ENCODE measurements at regions not wholly inside any gene's neighbourhood (a gene's known extent, or its start where the extent isn't known, plus 50 kb on each side); places are given as distances from the start of the nearest gene placed in this dataset.

DNA sequence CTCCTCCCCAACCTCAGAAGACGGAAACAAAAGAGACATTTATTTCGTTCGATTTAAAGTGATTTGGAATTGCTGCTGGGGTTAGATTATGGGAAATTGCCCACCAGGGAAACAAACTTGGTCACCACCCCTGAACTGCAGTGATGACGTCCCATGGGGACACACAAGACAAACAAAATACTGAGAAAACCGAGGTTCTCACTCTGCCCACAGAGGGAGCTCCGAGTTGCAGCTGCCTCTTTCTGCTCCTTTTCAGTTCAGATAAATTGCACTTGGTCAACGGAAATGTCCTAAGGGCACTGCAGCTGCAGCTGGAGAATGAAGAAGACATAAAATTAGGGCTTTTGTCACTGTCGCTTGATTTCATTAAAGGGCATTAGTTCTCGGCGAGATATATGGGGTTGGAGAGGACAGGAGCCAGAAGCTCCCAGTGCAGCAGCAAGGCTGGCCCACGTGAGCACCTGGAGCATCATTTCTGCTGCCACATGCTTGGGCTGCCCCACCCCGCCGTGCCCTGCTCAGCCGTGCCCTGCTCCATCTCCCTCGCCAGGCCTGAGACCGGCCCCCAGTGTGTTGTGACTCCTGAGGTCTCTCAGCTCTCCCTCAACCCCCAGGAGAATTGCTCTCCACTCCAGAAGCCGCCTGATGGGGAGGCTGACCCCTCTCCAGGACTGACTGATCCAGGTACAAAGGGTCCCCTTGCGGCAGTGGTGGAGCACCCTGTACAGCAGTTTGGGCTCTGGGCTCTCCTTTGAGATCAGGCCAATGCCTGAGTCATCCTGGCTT, 231.7 kb upstream of the AJAP1 start:
- Histone ChIP-seq H3K4me3 (no peak overlapping the region), H3K27ac (no peak overlapping the region)

- no peak overlapping the region for H3K4me3 ChIP-seq
- H3K27ac ChIP-seq, result no peak overlapping the region
Observed at GRCh38 chr1:4424254-4424653, 230.2 kb upstream of the AJAP1 start.

GRCh38 chr1:4424766-4425165, 229.6 kb upstream of the AJAP1 start:
- no peak overlapping the region for H3K4me3 ChIP-seq

GRCh38 chr1:4425892-4426291, 228.5 kb upstream of the AJAP1 start:
- H3K4me3 ChIP-seq, result no peak overlapping the region
- no peak overlapping the region for H3K27ac ChIP-seq

More at GRCh38 chr1:4424766-4425165, 229.6 kb upstream of the AJAP1 start:
- H3K27ac ChIP-seq, result no peak overlapping the region

DNA sequence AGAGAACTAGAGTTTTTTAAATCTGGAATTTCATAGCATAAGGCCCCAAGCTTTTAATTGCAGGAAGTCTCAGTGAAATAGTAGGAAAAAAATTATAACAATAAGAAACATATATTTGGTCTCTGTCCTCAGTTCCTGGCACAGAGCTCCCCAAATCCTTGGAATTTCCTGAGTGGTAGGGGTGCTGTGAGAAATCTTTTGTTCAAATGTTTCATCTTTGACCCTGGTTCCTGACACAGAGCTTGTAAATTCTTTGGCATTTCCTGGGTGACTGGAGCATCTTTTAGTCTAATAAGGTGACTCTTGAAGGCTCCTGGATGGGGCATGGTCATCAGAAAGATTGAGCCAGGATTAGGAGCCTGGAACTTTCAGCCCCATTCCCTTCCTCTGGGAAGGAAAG, 225.7 kb upstream of the AJAP1 start:
- Histone ChIP-seq H3K4me3 (no peak overlapping the region), H3K27ac (no peak overlapping the region)

DNA sequence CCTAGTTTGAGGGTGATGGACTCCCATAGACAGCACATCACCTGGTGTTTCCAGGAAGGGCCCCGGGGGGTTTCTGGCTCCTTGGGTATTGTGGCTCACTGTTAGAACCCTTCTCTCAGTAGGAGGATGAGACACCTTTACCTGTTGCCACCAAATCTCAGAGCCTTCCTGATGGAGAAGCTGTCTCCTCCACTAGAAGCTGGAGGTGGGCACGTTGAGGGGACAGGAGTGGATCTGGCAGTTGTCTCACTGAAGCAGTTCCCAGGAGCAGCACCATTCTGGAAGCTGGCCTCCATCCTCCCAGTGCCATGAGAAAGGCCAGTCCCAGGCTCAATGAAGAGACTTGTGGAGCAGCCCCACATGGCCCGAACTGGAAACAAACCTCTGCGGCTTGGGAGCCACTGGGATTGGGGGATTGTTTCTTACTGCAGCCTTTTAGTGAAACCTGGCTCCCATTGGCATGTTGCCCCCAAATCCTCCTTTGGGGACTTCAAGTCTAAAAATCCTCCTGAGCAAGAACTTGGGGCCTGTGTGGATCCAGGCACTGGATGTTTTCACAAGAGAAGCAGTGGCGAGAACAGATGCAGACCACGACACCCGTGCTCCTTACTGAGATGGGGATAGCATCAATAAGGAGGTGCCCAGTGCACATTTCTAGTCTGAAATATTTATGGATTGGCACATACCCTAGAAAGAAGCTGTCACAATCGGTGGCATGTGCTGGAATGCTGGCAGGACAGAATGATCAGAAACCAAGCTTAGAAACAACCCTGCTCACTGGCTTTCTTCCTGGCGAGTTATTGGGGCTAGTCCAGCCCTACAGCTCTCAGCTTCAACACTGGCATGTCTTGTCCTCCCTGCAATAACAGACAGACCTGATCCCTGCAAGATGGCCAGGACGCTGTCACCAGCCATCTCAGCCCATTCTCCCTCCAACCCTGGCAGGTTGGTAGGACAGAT, 223.7 kb upstream of the AJAP1 start:
- no peak overlapping the region for H3K27ac ChIP-seq
- H3K4me3 ChIP-seq, result no peak overlapping the region

GRCh38 chr1:4431491-4431890, 222.9 kb upstream of the AJAP1 start:
- no peak overlapping the region for H3K27ac ChIP-seq
- no peak overlapping the region for H3K4me3 ChIP-seq

- no peak overlapping the region for H3K27ac ChIP-seq
- no peak overlapping the region for H3K4me3 ChIP-seq
Observed at GRCh38 chr1:4433075-4433474, 221.3 kb upstream of the AJAP1 start.

GRCh38 chr1:4444086-4444485, 210.3 kb upstream of the AJAP1 start:
- no peak overlapping the region for H3K4me3 ChIP-seq
- no peak overlapping the region for H3K27ac ChIP-seq

DNA sequence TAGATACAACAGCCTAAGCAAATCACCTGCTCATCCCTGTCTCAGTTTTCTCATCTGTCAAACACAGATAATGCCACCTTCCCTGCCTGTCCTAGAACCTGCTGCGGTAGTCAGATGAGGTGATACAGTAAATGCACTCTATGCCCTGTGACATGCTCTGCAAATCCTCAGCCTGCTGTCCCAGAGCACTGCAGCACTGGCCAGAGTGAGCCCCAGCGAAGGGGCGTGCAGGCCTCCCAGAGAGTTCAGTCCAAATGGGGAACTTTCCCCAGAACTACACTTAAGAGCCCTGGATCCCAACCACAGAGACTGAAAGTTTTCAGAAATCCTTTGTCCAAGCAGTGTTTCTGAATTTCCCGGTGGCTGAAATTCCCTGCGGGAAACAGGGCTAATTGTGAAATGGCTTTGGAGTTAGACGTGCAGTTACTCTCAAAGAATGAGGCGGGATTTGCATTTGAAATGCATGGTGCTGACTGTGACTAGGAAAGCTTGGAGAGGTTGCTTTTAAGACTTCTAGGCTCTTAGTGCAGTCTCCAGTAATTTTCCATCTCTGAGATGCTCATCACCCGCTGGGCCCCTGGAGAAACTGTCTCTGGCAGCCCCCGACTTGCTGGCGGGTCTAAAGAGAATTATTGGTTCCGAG, 206.5 kb upstream of the AJAP1 start:
- Histone ChIP-seq H3K4me3 (no peak overlapping the region), H3K27ac (no peak overlapping the region)

DNA sequence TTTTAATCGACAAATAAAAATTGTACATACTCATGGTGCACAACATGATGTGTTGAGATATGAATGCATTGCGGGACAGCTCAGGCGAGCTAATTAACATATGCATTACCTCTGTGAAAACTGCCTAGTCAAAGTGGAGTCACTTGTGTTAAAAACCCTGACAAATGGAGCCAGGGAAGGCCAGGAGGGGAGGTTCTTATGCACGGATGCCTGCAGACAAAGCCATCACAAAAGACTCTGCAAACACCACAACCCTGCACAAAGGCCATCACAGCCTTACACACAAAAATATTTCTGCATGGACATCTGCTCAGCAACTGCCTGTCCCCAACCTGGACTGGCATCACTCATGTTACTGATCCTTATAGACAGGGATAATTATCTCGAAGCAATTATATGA, 204.4 kb upstream of the AJAP1 start:
- no peak overlapping the region for H3K4me3 ChIP-seq
- H3K27ac ChIP-seq, result no peak overlapping the region

DNA sequence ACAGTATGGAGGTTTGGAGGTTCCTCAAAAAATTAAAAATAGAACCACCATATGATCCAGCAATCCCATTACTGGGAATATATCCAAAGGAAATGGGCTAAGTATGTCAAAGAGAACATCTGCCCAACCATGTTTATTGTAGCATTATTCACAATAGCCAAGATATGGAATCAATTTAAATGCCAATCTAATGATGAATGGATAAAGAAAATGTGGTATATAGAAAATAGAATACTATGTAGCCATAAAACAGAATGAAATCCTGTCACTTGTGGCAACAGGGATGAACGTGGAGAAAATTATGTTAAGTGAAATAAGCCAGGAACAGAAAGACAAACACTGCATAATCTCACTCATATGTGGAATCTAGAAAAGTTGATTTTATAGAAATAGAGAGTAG, 201.7 kb upstream of the AJAP1 start:
- Histone ChIP-seq H3K4me3 (no peak overlapping the region), H3K27ac (no peak overlapping the region)

DNA sequence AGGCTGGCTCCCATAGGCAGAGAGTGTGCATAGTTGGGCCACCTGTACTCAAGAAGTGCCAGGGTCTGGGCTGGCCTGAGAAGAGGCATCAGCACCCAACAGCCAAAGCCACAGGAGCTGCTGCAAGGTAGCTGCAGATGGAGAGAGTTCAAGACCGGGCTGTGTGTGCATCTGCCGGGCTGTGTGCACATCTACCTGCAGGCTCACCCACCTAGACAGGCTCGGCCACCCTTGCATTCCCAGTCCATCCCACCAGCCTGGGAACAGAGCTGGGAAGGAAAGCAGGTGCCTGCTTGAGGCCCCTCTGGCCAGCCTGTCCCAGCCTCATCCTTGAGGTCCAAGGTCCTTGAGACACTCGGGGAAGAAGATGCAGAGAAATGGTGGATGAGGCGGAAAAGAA, 194.4 kb upstream of the AJAP1 start:
- Histone ChIP-seq H3K27ac (no peak overlapping the region), H3K4me3 (no peak overlapping the region)

- H3K4me3 ChIP-seq, result no peak overlapping the region
- H3K27ac ChIP-seq, result no peak overlapping the region
Observed at GRCh38 chr1:4460651-4461050, 193.8 kb upstream of the AJAP1 start.

- Histone ChIP-seq H3K27ac (no peak overlapping the region), H3K4me3 (no peak overlapping the region)
Observed at GRCh38 chr1:4461726-4462290, 192.6 kb upstream of the AJAP1 start.

- Histone ChIP-seq H3K4me3 (no peak overlapping the region), H3K27ac (no peak overlapping the region)
Observed at GRCh38 chr1:4462831-4463484, 191.5 kb upstream of the AJAP1 start.

DNA sequence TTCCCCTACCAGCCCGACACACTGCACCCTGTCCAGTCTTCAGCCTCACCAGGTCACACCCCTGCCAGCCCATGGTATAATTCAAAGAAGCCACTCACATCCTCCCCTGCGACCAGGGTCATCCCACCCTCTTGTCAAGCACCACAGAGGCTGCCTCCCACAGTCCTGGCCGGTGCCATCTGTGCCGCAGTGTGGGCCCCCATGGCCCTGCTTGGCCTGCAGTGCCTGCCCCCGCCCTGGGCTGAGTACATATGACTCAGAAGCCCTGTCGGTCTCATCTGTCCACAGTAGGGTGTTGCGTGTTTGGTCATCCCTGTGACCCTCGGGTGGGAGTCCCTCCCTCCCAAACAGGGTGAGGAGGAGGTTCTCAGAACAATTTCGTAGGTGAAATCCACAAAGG, 190.8 kb upstream of the AJAP1 start:
- no peak overlapping the region for H3K27ac ChIP-seq
- no peak overlapping the region for H3K4me3 ChIP-seq

- no peak overlapping the region for H3K4me3 ChIP-seq
Observed at GRCh38 chr1:4464478-4464877, 189.9 kb upstream of the AJAP1 start.

DNA sequence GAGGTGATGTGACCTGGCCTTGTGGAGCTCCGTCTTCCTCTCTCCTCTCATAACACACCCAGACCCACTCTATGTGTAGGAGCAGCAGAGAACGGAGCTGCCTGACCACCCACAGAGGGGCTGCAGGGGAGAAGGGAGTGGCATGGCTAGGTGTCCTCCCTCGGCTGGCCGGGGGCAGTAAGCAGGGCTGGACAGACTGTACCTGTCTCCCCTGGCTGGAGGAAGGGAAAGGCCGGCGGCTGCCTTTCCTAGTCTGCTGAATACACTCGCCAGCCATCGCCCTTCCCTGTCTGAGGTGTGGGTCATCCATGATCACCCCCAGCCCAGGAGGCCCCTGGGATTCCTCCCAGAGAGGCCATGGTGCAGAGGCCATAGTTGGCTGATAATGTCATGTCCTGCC, 187.2 kb upstream of the AJAP1 start:
- Histone ChIP-seq H3K27ac (no peak overlapping the region), H3K4me3 (no peak overlapping the region)

More at GRCh38 chr1:4464478-4464877, 189.9 kb upstream of the AJAP1 start:
- no peak overlapping the region for H3K27ac ChIP-seq

DNA sequence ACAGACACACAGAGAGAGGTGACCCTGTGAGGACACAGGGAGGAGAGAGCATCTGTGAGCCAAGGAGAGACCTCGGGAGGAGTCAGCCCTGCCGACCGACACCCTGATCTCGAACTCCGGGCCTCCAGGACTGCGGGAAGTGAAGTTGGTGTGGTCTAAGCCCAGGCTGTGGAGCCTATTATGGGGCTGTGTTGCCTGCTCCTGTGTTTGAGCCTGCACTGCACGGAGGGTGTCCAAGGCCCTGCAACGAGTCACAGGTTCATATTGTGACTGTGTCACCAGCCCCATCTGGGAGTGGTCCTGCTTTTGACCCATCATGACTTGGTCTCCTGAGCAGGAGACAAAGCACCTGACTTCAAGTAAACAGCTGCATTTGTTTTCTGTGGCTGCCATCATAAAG, 186.0 kb upstream of the AJAP1 start:
- H3K4me3 ChIP-seq, result no peak overlapping the region
- no peak overlapping the region for H3K27ac ChIP-seq

All from skin epidermis (tissue), 12 donors.